HG03469 (cell line): ENCODE measurements at regions not wholly inside any gene's neighbourhood (a gene's known extent, or its start where the extent isn't known, plus 50 kb on each side); places are given as distances from the start of the nearest gene placed in this dataset.
"Not testable (repeated sequence)": the region's sequence is repeated elsewhere in the genome, so short reads cannot be mapped to it uniquely, and the experiment has no call there.

Experiments used
- ATAC-seq: cut with Tn5 transposase; IDR thresholded peaks from one replicate; pipeline ENCODE4 v1.9.1; 2021; ENCODE audit warnings: mild to moderate bottlenecking, moderate library complexity, moderate number of reproducible peaks; ENCODE audit not compliant: unreplicated experiment

DNA sequence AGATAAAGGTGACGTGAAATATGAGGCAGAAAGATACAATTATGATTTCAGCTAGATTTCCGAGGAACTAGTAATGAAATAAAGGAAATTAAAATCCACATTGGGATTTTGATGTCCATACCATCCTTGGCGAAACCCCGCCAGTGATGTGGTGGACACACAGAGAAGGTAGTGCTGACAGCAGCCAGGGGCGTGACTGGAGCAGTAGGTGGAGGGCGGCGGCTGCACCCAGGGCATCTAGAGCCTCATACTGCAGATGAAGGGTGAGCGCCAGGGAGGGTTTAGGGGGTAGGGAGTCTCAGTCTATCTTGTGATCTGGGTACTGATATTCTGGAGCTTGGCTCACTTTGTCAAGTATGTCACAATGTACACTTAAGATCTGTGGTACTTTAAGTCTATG is 855.5 kb upstream of the POM121L12 start:
- no peak for ATAC-seq

DNA sequence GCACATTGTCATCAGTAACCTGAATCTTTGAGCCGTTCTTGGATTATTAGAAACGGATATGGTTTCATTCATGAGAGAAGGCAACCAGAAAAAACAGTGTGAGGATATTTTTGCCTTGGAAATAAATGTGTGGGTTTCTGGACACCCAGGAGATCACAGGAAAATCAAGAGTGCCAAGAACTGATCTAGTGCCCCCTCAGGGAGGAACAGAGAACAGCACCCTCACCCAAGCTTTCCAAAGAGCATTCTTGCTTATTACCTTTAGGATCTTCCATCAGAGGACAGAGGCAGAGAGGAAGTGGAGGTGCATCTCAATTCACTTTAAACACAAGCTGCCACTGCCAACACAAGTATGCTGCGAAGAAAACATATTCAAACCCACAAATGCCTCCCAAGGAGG is 851.5 kb upstream of the COBL start:
- ATAC-seq, result no peak

DNA sequence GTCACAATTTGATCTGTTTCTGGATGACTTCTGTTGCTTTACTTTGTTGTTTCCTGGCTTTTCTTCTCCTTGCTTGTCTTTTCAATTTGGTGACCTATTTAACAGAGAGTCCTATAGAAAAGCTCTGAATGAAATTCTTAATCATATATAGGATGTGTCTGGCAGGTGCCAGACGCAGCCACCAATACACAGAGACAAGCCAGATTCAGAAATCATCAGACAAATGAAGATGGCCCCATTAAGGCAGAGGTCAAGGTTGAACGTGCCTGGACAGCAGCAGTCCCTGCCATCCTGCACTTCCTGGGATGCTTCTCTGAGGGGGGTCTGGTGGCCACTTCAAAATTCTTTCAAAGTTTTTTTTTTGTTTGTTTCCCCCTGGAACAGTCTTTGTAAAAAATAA is 846.7 kb upstream of the COBL start:
- ATAC-seq, result no peak

DNA sequence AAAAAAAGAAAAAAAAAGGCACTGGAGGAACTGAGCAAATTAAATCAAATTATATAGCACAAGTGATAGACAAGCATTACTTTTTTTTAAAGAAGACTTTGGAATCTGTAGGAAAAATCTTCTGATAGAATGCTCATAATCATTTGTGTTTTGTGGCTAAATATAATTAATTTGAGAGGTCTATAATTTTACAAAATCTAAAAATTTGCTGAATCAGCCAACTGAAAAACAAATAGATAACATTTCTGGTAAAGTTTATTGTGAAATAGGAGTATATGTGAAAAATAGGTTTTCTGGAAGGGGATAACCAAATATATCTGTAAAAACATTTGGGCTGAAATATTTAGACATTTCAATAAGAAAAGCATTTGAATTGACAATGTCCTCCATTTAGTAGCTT is 844.9 kb upstream of the COBL start:
- ATAC-seq, result no peak

DNA sequence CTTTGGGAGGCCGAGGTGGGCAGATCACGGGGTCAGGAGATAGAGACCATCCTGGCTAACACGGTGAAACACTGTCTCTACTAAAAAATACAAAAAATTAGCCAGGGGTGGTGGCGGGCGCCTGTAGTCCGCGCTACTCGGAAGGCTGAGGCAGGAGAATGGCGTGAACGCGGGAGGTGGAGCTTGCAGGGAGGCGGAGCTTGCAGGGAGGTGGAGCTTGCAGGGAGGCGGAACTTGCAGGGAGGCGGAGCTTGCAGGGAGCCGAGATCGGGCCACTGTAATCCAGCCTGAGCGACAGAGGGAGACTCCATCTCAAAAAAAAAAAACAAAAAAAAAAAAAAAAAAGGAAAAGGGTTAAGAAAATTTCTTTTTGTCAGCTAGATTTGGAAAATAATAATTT is 842.8 kb upstream of the COBL start:
- not testable (repeated sequence) for ATAC-seq

DNA sequence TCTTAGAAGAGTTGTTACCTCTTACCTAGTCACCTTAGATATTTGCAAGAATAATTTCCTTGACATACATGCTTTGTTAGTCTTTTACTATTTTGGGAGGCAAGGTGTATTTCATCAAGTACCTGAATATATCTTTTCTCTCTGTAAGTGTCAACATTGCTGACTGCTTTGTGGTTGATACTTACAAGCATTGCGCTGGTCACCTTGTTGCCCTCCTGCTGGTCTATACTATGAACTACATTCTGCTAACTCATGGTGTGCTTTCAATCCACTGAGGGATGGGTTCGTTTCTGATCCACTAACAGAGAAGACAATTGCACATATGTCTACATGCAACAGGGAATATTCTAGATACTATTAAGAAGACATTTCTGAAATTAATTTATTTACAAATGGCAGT is 837.8 kb upstream of the COBL start:
- no peak for ATAC-seq

DNA sequence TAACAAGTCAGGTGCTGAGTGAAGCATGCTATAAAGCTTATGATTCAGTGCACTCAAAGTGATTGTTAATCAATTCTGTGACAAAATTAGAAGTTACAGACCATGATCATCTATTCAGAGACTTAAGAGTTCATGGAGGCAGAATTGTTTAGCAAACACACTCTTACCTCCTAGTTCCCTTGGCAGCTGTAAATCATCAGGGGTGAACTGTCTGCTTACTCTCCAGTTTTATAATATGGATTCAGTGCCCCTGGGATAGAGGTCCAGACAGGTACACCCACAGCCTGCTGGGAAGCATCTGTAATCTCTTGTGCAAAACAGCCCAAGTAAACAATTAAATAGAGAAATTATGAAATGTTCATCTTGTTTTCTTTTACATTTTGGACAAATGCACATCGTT is 835.0 kb upstream of the COBL start:
- ATAC-seq, result no peak

DNA sequence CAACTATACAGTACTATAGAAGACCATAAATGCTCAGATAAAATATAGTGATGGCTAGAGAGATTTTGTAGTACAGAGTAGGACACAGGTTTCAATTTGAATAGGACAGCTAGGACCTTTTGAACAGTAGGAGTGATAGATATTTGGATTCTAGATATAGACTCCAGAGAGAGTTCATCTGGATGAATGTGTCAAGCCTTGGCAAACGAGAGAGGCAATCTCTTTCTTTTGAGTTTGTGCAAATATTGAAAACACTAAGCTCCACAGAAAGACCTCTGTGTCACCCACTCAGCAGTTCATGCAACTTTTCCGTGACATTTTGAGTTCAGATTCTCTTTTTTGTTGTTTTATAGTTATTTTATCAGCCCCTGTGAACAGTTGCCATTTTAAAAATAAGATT is 834.3 kb upstream of the COBL start:
- ATAC-seq, result no peak

DNA sequence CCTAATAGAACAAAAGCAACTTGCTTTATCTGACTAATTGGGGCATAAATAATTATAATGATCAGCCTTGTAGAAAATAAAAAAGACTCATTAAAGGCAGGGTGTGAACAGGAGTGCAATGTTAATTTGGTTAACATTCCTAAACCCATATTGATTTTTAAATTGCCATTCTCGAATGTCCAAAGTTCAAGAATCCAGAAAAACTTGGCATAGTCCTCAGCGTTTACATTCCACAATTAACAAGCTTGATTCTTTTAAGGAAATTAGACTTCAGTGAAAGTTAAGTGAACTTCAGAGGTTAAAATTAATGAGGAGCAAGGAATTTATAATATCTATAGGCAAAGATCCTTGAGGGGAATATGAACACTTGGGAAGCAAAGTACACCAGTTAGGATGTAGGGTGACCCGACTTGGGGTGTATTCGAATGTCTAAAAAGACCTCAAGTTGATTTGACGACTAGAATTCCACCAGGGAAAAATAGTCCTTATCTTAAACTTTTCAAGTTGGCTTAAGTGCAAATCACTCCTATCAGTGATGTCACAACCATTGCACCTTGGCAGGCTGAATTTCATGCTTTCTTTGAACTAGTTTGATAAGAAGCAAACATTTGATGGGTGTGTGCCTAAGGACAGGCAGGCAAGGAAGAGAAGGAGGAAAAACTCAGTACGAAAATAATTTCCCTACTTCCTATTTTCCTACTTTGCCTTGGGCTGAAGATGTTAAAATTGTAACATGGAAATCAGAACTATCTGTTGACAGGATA is 830.4 kb upstream of the COBL start:
- no peak for ATAC-seq

DNA sequence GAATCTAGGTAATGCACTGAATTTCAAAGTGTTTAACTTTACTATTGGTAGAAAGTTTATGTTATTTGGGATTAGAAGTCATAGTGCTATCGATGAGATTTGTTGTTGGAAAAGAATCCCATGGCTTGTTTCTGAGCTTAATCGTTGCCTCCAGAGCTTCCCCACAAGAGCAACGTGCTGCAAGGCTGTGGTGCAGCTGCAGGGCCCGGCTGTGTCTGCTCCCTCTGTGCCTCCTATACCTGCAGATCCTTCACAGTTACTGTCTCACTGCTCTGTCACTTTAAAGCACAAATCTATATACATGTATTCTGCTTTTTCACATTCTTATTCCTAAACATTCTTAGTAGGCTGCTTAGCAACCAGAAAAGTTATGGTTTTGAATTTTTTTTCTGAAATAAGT is 826.6 kb upstream of the COBL start:
- ATAC-seq, result no peak

DNA sequence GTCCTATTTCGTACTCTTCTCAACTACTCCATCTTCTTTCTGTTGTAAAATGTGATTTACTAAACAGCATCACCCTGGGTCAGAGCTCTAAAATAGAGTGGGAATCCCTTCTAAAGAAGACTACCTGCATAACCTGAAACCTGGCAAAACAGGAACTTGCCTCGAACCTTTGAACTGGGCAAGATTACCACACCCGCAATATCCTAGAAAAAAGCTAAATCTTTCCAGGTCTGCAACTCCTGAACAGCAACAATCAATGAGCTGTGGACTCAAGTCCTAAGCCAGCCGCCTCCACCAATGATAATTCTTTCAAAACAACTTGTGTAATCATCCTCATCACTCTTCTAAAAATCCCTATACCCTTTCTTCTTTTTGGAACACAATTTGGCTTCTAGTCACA is 824.2 kb upstream of the COBL start:
- no peak for ATAC-seq

DNA sequence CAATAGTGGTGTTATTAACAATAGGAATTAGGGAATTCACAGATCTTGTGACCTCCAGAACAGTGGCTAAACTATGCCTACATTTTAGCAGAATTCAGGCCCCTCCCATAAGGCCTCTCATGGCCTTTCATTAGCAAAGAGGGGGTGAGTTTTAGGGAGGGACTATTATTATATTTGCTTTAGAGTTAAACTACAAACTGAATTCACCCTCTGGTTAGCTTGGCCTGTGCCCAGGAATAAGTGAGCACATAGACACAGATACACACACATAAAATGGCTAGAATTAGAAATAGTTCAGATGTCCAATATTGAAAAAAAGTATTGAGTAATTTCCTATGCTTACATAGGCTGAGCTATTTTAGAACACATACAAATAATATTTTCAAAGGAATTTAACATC is 818.8 kb upstream of the COBL start:
- ATAC-seq, result no peak

DNA sequence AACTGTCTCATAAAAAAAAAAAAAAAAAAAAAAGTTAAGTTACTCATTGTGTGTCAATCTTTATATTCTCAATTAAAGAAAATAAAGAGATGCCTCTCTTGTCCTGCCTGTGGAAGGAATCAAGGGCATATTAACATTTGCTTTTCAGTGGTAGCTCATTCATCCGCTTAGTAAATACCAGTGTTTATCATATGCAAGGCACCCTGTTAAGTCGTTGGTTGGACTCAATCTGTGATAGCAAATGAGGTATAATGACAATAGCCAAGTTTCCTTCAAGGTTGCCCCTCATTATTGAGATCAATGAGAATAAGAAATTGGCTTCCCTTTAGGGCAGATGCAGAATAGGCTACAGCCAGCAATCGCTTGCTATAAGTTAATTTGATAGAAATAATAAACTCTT is 812.7 kb upstream of the COBL start:
- ATAC-seq, result no peak

DNA sequence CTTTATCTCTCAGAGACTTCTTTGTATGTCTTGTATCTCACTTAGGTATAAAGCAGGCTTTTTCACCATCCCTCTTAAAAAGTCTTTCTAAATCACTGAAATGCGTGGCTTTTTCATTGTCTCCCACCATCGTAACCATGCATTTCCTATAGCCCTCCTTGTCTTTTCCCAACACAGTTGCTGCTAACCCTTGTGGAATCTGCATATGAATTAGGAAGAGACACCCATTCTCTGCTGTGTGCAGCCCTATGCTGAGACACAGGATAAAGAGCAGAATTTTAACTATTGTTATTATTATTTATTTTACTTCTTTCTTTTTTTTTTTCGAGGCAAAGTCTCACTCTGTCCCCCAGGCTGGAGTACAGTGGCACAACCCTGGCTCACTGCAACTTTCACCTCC is 804.3 kb upstream of the COBL start:
- ATAC-seq, result no peak

DNA sequence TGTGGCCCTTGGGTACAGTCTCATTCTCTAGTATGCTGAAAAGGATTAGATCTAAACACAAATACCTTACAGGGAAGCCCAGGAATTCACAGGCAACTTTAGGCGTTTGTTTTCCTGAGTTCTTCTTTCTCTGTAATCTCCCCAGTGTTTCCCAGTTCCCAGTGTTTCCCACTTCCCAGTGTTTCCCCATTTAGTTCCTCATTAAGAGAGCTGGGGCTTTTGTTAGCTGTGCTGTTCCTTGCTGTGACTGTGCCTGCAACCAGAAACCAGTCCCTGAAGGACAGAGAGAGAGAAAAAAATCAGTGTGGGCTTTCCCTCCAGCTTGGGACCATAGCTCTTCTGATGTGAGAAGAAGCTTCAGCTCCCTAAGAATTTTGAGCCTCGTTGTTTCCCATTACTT is 802.9 kb upstream of the COBL start:
- no peak for ATAC-seq

DNA sequence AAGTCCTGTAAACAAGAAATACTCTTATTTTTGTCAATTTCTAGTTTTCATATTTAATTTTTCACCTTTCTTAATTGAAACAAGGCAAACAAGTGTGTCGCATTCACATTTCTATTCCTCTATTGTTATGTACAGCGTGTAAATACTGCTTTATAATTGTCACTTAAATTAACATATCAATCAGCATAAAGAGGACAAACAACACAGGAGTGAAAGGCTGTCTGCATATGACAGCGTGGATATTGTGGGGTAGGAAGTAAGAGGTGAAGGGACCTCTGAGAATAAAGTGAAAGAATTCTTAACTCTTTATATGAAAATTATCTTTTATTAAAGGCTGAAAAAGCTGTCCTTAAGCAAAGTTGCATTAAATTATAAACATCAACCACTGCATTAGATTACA is 797.9 kb upstream of the COBL start:
- no peak for ATAC-seq

DNA sequence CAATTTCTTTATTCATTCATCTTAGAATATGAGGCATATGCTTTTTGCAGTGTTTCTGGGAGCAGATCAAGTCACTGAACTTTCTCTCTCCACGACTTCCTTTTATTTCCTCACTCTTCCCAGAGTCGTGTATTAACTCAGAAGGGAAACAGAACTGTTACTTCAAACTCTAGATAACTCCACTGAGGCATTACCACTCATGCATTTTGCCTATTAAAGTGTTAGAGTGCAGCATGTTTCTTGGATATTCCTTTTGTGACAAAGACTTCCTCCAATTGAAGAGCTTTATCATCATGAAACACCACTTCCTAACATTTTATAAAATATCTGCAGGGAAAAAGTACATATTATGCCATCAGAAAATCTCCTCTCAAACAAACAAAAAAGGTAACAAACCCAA is 797.4 kb upstream of the COBL start:
- no peak for ATAC-seq

DNA sequence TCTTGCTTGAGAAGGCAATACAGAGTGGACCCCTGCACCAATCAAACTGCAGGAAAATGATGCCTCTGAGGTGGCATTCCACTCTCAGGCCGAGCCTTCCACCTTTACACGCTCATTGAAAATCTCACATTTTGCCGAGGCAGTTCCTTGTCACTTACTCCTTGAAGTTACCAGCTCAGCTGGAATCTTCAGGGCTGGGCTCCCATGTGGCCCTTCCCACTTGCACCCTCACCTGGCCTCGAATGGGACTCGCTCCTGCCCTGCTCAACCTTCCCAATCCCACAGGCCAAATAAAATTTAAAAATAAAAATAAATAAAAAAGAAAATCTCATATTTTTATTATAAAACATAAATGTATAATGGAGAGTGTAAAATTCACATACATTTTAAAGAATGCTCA is 790.7 kb upstream of the COBL start:
- ATAC-seq, result no peak

DNA sequence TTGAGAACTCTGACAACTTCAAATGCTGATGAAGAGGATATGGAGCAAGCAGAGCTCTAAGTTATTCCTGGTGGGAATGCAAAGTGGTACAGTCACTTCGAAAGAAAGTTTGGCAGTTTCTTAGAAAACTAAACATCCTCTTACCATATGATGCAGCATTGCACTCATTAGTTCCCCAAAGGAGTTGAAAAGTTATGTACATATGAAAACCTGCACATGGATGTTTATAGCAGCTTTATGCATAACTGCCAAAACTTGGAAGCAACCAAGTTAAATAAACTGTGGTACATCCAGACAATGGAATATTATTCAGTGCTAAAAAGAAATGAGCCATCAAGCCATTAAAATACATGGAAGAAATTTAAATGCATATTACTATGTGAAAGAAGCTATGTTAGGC is 779.3 kb upstream of the COBL start:
- no peak for ATAC-seq

DNA sequence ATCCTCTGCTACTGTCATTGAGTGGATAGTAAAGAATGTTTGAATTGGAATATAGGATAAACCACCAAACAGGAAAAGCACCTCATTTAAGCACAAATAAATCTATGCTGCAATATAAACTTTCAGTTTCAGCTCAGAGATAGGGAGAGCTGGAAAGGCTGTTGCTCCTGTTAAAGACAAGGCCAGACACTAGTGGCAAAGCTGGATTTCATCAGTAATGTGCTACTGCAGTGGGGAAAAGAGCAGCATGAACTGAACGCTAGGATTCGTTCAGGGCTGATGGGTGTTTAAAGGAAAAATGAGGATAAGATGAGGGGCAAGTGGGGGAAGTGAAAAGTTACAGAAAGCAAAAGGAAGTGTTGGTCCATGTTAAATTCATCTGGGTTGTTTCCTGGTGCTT is 775.4 kb upstream of the COBL start:
- ATAC-seq, result no peak

DNA sequence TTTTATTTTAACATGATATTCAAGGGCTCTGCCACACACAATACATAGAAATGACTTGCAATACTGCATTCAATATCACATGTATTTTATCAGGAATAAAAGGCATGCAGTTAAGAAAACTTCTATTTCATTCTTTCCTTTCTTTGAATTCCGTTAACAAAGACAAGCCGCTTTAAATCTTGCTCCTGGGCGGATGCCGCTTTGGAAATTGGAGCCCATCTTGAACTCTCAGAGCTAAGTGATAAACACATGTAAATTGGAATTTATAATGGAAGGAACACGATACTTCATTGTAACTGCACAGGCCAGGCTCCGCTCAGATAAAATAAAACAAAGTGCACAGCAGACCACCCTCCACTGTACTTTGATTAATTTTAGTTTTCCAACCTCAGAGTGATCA is 774.5 kb upstream of the COBL start:
- no peak for ATAC-seq

DNA sequence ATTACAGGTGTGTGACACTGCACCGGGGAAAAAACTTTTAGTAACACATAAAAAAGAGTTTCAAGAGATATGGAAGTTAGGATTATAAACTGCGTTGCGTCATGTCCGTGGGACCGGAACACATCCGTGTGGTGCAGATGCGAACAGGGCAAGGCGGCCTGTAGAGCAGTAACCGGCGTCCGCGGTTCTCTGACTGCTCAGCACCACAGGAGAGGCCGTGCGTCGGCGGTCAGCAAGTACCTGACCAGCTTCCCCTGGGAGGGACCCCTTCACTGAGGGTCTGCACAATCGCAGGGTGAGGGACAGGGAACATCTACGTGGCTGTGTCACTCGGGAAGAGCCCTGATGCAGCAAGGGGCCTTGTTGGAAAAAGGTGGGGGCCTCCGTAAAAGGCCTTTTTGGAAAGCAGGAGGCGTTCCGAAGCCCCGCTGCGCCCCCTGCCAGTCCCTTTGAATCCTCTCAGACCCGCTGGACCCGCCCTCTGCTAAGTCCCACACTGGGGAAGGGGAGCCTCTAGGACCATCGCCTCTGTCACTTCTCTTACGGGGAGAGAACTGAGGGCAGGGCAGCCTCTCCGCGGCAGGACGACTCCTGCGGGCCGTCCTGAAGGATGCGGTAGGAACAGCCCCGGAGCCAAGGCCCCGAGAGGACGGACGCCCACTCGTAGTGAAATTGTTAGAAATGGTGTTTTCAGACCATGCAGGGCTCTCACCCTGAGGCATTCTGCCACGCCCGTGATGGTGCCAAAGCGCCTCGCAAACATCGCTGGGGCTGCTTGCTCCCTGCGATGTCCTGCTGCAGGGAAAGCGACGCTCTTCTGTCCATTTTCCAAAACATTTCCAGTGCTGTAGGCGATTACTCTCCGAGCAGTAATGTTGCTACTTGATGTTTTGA is 771.6 kb upstream of the COBL start:
- no peak for ATAC-seq
